ENCODE measurements at regions not wholly inside any gene's neighbourhood (a gene's known extent, or its start where the extent isn't known, plus 50 kb on each side); places are given as distances from the start of the nearest gene placed in this dataset.

- TF ChIP-seq EZH2 (IDR thresholded peaks at IDR 0.05; ENCODE audit: insufficient read depth, poor library complexity, severe bottlenecking) (no peak), EZH2phosphoT487 (IDR thresholded peaks at IDR 0.05; ENCODE audit: insufficient read depth, low read depth) (no peak)
Measured at GRCh38 chr22:49616356-49617231, 211.1 kb downstream of the BRD1 start.
